Chondrocyte (in vitro differentiated cells): ENCODE measurements at regions not wholly inside any gene's neighbourhood (a gene's known extent, or its start where the extent isn't known, plus 50 kb on each side); places are given as distances from the start of the nearest gene placed in this dataset.

Source experiments
- DNase-seq: peaks from one replicate; pipeline ENCODE4 v3.0.0; 2021; ENCODE audit warnings: mixed read lengths, low spot score
- H3K27ac Mint-ChIP-seq: one replicate; pipeline ENCODE4 v1.8.0; 2021; ENCODE audit warnings: mild to moderate bottlenecking, moderate library complexity, mixed read lengths; ENCODE audit not compliant: unreplicated experiment
- H3K27me3 Mint-ChIP-seq: 2 replicates; pipeline ENCODE4 v1.8.0; 2021; ENCODE audit warnings: low read depth, mixed read lengths
- H3K36me3 Mint-ChIP-seq: 2 replicates; pipeline ENCODE4 v1.8.0; 2021; ENCODE audit warnings: low read depth, mixed read lengths
- H3K4me1 Mint-ChIP-seq: 2 replicates; pipeline ENCODE4 v1.8.0; 2021; ENCODE audit warnings: low read depth, mild to moderate bottlenecking, mixed read lengths
- H3K4me3 Mint-ChIP-seq: one replicate; pipeline ENCODE4 v1.8.0; 2021; ENCODE audit warnings: mild to moderate bottlenecking, moderate library complexity, mixed read lengths; ENCODE audit not compliant: unreplicated experiment
- H3K9me3 Mint-ChIP-seq: 2 replicates; pipeline ENCODE4 v1.8.0; 2021; ENCODE audit warnings: low read depth, mixed read lengths
- CTCF ChIP-seq: fragments of 200-600 bp; sonication (generic); IDR thresholded peaks from 2 replicates; pipeline ENCODE4 v1.5.0; 2021; ENCODE audit warnings: antibody characterized with exemption, mild to moderate bottlenecking, moderate library complexity

DNA sequence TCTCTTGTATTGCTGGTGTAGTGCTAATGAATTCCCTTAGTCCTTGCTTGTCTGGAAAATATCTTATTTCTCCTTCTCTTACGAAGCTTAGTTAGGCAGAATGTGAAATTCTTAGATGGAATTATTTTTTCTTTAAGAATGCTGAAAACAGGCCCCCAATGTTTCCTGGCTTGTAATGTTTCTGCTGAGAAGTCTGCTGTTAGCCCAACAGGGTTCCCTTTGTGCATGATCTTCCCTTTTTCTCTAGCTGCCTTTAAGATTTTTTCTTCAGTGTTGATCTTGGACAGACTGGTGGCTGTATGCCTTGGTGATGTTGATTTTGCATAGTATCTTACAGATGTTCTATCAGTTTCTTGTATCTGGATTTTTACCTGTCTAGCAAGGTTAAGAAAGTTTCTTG is 191.3 kb upstream of the DMRTA1 start:
- Mint-ChIP-seq H3K27me3 (no peaks in the 10 kb centered on the region), H3K27ac (no peak overlapping the region), H3K4me3 (no peak overlapping the region), H3K4me1 (no peaks in the 10 kb centered on the region), H3K36me3 (peaks cover 33% of the 10 kb centered on the region), H3K9me3 (peaks cover 31% of the 10 kb centered on the region)
- no peak for DNase-seq
- TF ChIP-seq CTCF = no peak

GRCh38 chr9:22256381-22256780 is 190.2 kb upstream of the DMRTA1 start:
- Mint-ChIP-seq H3K4me1 (no peaks in the 10 kb centered on the region), H3K27ac (no peak overlapping the region), H3K9me3 (peaks cover 25% of the 10 kb centered on the region), H3K36me3 (peaks cover 27% of the 10 kb centered on the region), H3K4me3 (no peak overlapping the region), H3K27me3 (no peaks in the 10 kb centered on the region)
- TF ChIP-seq CTCF = no peak
- no peak for DNase-seq

DNA sequence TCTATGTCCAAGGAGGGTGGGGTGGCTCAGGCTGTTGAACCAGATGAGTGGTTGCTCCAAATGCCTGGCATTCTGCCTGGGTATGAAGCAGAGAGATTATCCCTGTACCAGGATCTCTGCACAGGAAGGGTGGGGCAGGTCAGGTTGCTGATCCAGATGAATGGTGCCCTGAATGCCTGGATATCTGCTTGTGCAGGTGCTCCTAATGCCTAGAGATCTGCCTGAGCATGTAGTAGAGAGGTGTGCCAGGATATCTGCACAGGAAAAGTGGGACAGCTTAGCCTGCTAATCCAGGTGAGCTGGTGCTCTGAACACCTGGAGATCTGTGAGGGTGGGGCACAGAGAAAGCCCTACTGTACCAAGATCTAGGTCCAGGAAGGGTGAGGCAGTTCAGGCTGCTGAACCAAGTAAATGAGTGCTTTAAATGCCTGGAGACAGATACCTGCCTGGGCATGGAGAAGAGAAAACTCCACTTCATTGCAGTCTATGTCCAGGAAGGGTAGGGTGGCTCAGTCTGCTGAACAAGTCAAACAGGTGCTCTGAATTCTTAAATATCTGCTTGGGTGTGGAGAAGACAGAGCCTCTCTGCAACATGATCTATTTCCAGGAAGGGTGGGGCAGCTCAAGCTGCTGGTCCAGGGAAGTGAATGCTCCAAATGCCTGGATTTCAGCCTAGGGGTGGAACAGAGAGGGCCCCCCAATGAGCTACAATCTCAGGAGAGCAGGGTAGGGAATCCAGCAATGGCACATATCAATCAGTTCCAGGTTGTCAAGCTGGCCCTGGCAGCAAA is 189.4 kb upstream of the DMRTA1 start:
- H3K36me3 Mint-ChIP-seq = peaks cover 20% of the 10 kb centered on the region
- H3K9me3 Mint-ChIP-seq = peaks cover 20% of the 10 kb centered on the region
- no peaks in the 10 kb centered on the region for H3K4me1 Mint-ChIP-seq
- no peak for TF ChIP-seq CTCF
- DNase-seq = no peak
- H3K27ac Mint-ChIP-seq = no peak overlapping the region
- H3K27me3 Mint-ChIP-seq = no peaks in the 10 kb centered on the region
- H3K4me3 Mint-ChIP-seq = no peak overlapping the region

GRCh38 chr9:22265038-22265437 is 181.6 kb upstream of the DMRTA1 start:
- Mint-ChIP-seq H3K9me3 (peaks cover 43% of the 10 kb centered on the region), H3K27me3 (no peaks in the 10 kb centered on the region), H3K27ac (no peak overlapping the region), H3K4me1 (no peaks in the 10 kb centered on the region), H3K4me3 (no peak overlapping the region), H3K36me3 (peaks cover 35% of the 10 kb centered on the region)
- TF ChIP-seq CTCF = no peak
- no peak for DNase-seq

- Mint-ChIP-seq H3K36me3 (peaks cover 35% of the 10 kb centered on the region), H3K27me3 (no peaks in the 10 kb centered on the region), H3K4me1 (no peaks in the 10 kb centered on the region), H3K4me3 (no peak overlapping the region), H3K27ac (no peak overlapping the region), H3K9me3 (peaks cover 43% of the 10 kb centered on the region)
- no peak for TF ChIP-seq CTCF
- DNase-seq = no peak
Measured at GRCh38 chr9:22265534-22265933, 181.1 kb upstream of the DMRTA1 start.
